GM12878 (cell line): ENCODE measurements at regions not wholly inside any gene's neighbourhood (a gene's known extent, or its start where the extent isn't known, plus 50 kb on each side); places are given as distances from the start of the nearest gene placed in this dataset.

Source experiments
- ATAC-seq: fragments of 200-7000 bp; cut with Tn5 transposase; 3 replicates; pipeline ENCODE4 v1.9.1; 2020; ENCODE audit warnings: mild to moderate bottlenecking, moderate library complexity
- BruUV-seq: library from RNA; stranded (reverse); fragments of 400-500 nt; replicated peaks from 2 replicates; lab custom pipeline; 2021; lab: Mats Ljungman, UMichigan
- CTCF ChIA-PET: fragments of 300-600 bp; sonication (Branson Sonifier 250); formaldehyde crosslinking; extraction: SDS; loops from one replicate; lab custom pipeline; 2021; ENCODE audit warnings: inconsistent platforms; lab: Yijun Ruan, JAX
- POLR2A ChIA-PET: fragments of 350-600 bp; formaldehyde crosslinking; extraction: SDS; loops from one replicate; lab custom pipeline; 2021; ENCODE audit warnings: inconsistent platforms; lab: Charles Lee
- RAD21 ChIA-PET: fragments of 300-600 bp; sonication (Branson Sonifier 250); formaldehyde crosslinking; loops from one replicate; lab custom pipeline; 2023; ENCODE audit warnings: antibody characterized with exemption; ENCODE audit not compliant: unreplicated experiment; lab: Charles Lee
- SMC1A ChIA-PET: fragments of 300-600 bp; sonication (Branson Sonifier 250); formaldehyde crosslinking; loops from one replicate; lab custom pipeline; 2023; ENCODE audit not compliant: unreplicated experiment, uncharacterized antibody; lab: Charles Lee
- DNase-seq: peaks from one replicate; pipeline ENCODE4 v3.0.0-alpha.2; 2011; ENCODE audit warnings: low read depth, low spot score
- FAIRE-seq: peaks from 3 replicates; lab custom pipeline; 2011; peaks lifted over from hg19 to GRCh38; lab: Jason Lieb, UNC
- H2AFZ ChIP-seq: 2 replicates; pipeline ENCODE4 v1.6.0; 2011; ENCODE audit warnings: low read depth, low read length, control low read depth; ENCODE audit not compliant: control insufficient read depth
- H3K27ac ChIP-seq: 2 replicates; pipeline ENCODE4 v1.5.1; 2011; ENCODE audit warnings: control low read depth; ENCODE audit not compliant: control insufficient read depth, insufficient read depth
- H3K27me3 ChIP-seq, 2 experiments: replicated peaks in 1 of 2; 2 replicates each; pipeline versions ENCODE4 v1.6.0 to v1.6.1; 2011; ENCODE audit warnings: low read length in 1 of 2; ENCODE audit not compliant: control insufficient read depth in 2 of 2, insufficient read depth in 2 of 2
- H3K36me3 ChIP-seq, 2 experiments: 2 replicates each; pipeline ENCODE4 v1.5.1; 2011; ENCODE audit warnings: low read length in 1 of 2; ENCODE audit not compliant: control insufficient read depth in 2 of 2, insufficient read depth in 2 of 2
- H3K4me1 ChIP-seq: 2 replicates; pipeline ENCODE4 v1.6.1; 2011; ENCODE audit warnings: mild to moderate bottlenecking, low read length, moderate library complexity, mixed read lengths; ENCODE audit not compliant: control insufficient read depth, insufficient read depth
- H3K4me2 ChIP-seq: 2 replicates; pipeline ENCODE4 v1.6.0; 2011; ENCODE audit warnings: control low read depth; ENCODE audit not compliant: control insufficient read depth, insufficient read depth
- H3K4me3 ChIP-seq: fragments of 200-600 bp; sonication (generic); 2 replicates; pipeline ENCODE4 v1.5.1; 2016
- H3K79me2 ChIP-seq: 2 replicates; pipeline ENCODE4 v1.6.0; 2011; ENCODE audit warnings: low read length; ENCODE audit not compliant: control insufficient read depth, insufficient read depth
- H3K9ac ChIP-seq: 2 replicates; pipeline ENCODE4 v1.8.0; 2011; ENCODE audit warnings: low read length, control low read depth, mixed read lengths; ENCODE audit not compliant: control insufficient read depth, insufficient read depth
- H3K9me3 ChIP-seq: replicated peaks from 3 replicates; pipeline ENCODE4 v1.5.1; 2011; ENCODE audit warnings: mild to moderate bottlenecking, low read length; ENCODE audit not compliant: control insufficient read depth, insufficient read depth
- H4K20me1 ChIP-seq: 2 replicates; pipeline ENCODE4 v1.6.0; 2011; ENCODE audit not compliant: control insufficient read depth, insufficient read depth
- NFIC ChIP-seq: IDR thresholded peaks from 2 replicates; pipeline ENCODE4 v1.6.1; 2012; ENCODE audit warnings: low read depth, mild to moderate bottlenecking, inconsistent platforms, low read length, moderate library complexity
- ZNF622 ChIP-seq: fragments of 450-650 bp; IDR thresholded peaks from 2 replicates; pipeline ENCODE4 v1.6.1; 2017; ENCODE audit warnings: mild to moderate bottlenecking, inconsistent platforms
- WGBS: methylation state at CpG from one replicate; pipeline ENCODE4 v1.1.6; 2016; ENCODE audit warnings: low lambda C conversion rate; ENCODE audit not compliant: insufficient replicate concordance, insufficient coverage; ENCODE audit errors: missing lambda C conversion rate; 5-methylcytosine and 5-hydroxymethylcytosine counted together
- in situ Hi-C: fragments of 300-500 bp; cut with MboI; formaldehyde crosslinking; loops from 9 replicates; pipeline ENCODE4 v1.14.3; 2018; ENCODE audit warnings: mixed read lengths
- intact Hi-C: fragments of 100-400 bp; cut with micrococcal nuclease; formaldehyde crosslinking; loops from one replicate; pipeline ENCODE4 v1.14.2; 2022; ENCODE audit not compliant: unreplicated experiment
- TF ChIP-seq, protein P1 (sequence below): fragments of 150-350 bp; IDR thresholded peaks from 2 replicates; pipeline ENCODE4 v1.6.1; 2016; ENCODE audit warnings: low read depth, low read length
- TF ChIP-seq, protein P2 (sequence below): fragments of 450-650 bp; IDR thresholded peaks from 2 replicates; pipeline ENCODE4 v1.6.1; 2018; ENCODE audit warnings: mild to moderate bottlenecking, low read depth, moderate library complexity; ENCODE audit not compliant: partially characterized antibody

DNA sequence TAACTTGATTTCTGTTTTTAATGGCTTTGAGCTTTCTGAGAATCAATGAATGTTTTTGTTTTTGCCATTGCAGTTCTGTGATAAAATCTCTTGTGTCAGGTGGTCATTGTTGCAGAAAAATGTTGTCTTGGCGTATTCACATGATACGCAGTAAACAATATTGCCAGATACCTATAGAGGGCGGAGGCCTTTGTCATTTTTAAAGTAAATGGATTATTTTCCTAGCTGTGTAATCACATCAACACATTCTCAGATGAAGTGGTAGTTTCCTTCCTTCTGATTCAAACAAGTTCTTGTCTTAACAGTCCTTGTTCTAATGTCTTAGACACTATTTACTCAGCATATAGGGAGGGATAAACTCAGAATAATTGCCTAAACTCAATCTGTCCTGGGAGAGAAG, 109.9 kb upstream of the DAB2 start (continued):
- TF ChIP-seq, protein P1, sequence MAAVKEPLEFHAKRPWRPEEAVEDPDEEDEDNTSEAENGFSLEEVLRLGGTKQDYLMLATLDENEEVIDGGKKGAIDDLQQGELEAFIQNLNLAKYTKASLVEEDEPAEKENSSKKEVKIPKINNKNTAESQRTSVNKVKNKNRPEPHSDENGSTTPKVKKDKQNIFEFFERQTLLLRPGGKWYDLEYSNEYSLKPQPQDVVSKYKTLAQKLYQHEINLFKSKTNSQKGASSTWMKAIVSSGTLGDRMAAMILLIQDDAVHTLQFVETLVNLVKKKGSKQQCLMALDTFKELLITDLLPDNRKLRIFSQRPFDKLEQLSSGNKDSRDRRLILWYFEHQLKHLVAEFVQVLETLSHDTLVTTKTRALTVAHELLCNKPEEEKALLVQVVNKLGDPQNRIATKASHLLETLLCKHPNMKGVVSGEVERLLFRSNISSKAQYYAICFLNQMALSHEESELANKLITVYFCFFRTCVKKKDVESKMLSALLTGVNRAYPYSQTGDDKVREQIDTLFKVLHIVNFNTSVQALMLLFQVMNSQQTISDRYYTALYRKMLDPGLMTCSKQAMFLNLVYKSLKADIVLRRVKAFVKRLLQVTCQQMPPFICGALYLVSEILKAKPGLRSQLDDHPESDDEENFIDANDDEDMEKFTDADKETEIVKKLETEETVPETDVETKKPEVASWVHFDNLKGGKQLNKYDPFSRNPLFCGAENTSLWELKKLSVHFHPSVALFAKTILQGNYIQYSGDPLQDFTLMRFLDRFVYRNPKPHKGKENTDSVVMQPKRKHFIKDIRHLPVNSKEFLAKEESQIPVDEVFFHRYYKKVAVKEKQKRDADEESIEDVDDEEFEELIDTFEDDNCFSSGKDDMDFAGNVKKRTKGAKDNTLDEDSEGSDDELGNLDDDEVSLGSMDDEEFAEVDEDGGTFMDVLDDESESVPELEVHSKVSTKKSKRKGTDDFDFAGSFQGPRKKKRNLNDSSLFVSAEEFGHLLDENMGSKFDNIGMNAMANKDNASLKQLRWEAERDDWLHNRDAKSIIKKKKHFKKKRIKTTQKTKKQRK = no peak
- TF ChIP-seq, all 136 proteins: peak for 0

DNA sequence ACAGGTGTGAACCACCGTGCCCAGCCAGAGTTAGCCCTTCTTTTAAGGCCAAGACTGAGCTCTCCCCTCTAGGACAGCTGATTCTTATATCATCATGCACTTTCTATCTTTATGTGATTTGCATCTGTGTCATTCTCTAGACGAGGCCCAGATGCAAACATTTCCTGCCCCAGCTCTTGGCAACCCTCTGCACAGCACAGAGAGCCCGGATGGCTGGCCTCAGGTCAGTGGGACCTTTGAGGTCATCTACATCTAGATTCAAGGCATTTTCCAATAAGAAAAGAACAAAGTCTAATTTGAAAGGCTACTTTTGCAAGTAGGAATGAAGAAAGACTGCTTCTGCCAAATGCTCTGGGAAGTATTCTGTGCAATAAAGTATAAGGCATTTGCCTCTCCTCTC, 109.0 kb upstream of the DAB2 start:
- ATAC-seq (no peak), FAIRE-seq (no peak), DNase-seq (no peak)
- H3K79me2 ChIP-seq = no peaks in the 10 kb centered on the region
- no peaks in the 10 kb centered on the region for H3K36me3 ChIP-seq
- WGBS = 10% methylated on average over 3 of the region's 3 CpGs
- H3K27ac ChIP-seq = no peak overlapping the region
- in situ Hi-C loops (no loop called here), intact Hi-C loops (no loop called here)
- no peak overlapping the region for H3K9ac ChIP-seq
- TF ChIP-seq NFIC (no peak), ZNF622 (no peak)
- TF ChIP-seq, protein P2, sequence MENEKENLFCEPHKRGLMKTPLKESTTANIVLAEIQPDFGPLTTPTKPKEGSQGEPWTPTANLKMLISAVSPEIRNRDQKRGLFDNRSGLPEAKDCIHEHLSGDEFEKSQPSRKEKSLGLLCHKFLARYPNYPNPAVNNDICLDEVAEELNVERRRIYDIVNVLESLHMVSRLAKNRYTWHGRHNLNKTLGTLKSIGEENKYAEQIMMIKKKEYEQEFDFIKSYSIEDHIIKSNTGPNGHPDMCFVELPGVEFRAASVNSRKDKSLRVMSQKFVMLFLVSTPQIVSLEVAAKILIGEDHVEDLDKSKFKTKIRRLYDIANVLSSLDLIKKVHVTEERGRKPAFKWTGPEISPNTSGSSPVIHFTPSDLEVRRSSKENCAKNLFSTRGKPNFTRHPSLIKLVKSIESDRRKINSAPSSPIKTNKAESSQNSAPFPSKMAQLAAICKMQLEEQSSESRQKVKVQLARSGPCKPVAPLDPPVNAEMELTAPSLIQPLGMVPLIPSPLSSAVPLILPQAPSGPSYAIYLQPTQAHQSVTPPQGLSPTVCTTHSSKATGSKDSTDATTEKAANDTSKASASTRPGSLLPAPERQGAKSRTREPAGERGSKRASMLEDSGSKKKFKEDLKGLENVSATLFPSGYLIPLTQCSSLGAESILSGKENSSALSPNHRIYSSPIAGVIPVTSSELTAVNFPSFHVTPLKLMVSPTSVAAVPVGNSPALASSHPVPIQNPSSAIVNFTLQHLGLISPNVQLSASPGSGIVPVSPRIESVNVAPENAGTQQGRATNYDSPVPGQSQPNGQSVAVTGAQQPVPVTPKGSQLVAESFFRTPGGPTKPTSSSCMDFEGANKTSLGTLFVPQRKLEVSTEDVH = no peak
- no peaks in the 10 kb centered on the region for H3K9me3 ChIP-seq
- SMC1A ChIA-PET = no interaction called here
- H2AFZ ChIP-seq = no peak overlapping the region
- RAD21 ChIA-PET = no interaction called here
- BruUV-seq = no TSS peak
- no peaks in the 10 kb centered on the region for H3K27me3 ChIP-seq
- H4K20me1 ChIP-seq = no peaks in the 10 kb centered on the region
- H3K4me3 ChIP-seq = no peak overlapping the region
- no peaks in the 10 kb centered on the region for H3K4me1 ChIP-seq
- CTCF ChIA-PET = interaction anchor here (1.6 to 2.1 kb wide), 2 partner anchors 14 to 157 kb away, joined by 5 to 6 read pairs; no protein-coding TSS in a partner anchor
- H3K4me2 ChIP-seq = no peak overlapping the region
- POLR2A ChIA-PET = no interaction called here
